Immature natural killer cell (primary cell): ENCODE measurements at regions not wholly inside any gene's neighbourhood (a gene's known extent, or its start where the extent isn't known, plus 50 kb on each side); places are given as distances from the start of the nearest gene placed in this dataset.
A peak's percentile ranks its signal among the peaks of the same experiment; 100 is the strongest.
"Not testable (repeated sequence)": the region's sequence is repeated elsewhere in the genome, so short reads cannot be mapped to it uniquely, and the experiment has no call there.

ENCODE experiments used
- DNase-seq, 3 donors: peaks; one replicate each; pipeline ENCODE4 v3.0.0; 2022; ENCODE audit warnings: mixed read lengths in 1 of 3
- H3K27ac Mint-ChIP-seq, 6 donors: one replicate each; pipeline ENCODE4 v1.8.0; 2020; ENCODE audit warnings: mixed read lengths in 6 of 6, mild to moderate bottlenecking in 5 of 6, inconsistent platforms in 4 of 6, moderate library complexity in 3 of 6
- H3K27me3 Mint-ChIP-seq, 3 donors: one replicate each; pipeline ENCODE4 v1.8.0; 2020 to 2021; ENCODE audit warnings: low read depth in 3 of 3, mild to moderate bottlenecking in 3 of 3, mixed read lengths in 3 of 3, moderate library complexity in 3 of 3, inconsistent platforms in 1 of 3
- H3K36me3 Mint-ChIP-seq, 3 donors: one replicate each; pipeline ENCODE4 v1.8.0; 2020; ENCODE audit warnings: mixed read lengths in 3 of 3, inconsistent platforms in 2 of 3, mild to moderate bottlenecking in 2 of 3
- H3K4me1 Mint-ChIP-seq, 2 donors: one replicate each; pipeline ENCODE4 v1.8.0; 2020; ENCODE audit warnings: inconsistent platforms in 2 of 2, mild to moderate bottlenecking in 2 of 2, mixed read lengths in 2 of 2, moderate library complexity in 1 of 2
- H3K4me3 Mint-ChIP-seq, 5 donors: one replicate each; pipeline ENCODE4 v1.8.0; 2020; ENCODE audit warnings: mild to moderate bottlenecking in 5 of 5, mixed read lengths in 5 of 5, inconsistent platforms in 3 of 5, moderate library complexity in 3 of 5
- H3K9me3 Mint-ChIP-seq, 6 donors: one replicate each; pipeline ENCODE4 v1.8.0; 2020; ENCODE audit warnings: mild to moderate bottlenecking in 6 of 6, mixed read lengths in 6 of 6, inconsistent platforms in 4 of 6, moderate library complexity in 3 of 6

- H3K9me3 Mint-ChIP-seq, H3K4me3 Mint-ChIP-seq, H3K36me3 Mint-ChIP-seq, H3K27me3 Mint-ChIP-seq: not testable (repeated sequence)
- Mint-ChIP-seq H3K4me1 (peaks cover 38 to 49% of the 10 kb centered on the region in 2 donors), H3K27ac (peak overlapping the region in 2 of 6 donors; percentile 59 to 64)
- peak in 1 of 3 donors; percentile 75 for DNase-seq
These were observed 1214.9 kb downstream of the TMEM121 start for GRCh38 chr14:106741086-106741827.

GRCh38 chr14:106745016-106745767 lies 1218.8 kb downstream of the TMEM121 start:
- H3K27ac Mint-ChIP-seq, H3K36me3 Mint-ChIP-seq, H3K9me3 Mint-ChIP-seq, H3K27me3 Mint-ChIP-seq: not testable (repeated sequence)
- H3K4me1 Mint-ChIP-seq = peaks cover 20 to 25% of the 10 kb centered on the region in 2 donors
- peak in 1 of 3 donors; percentile 18 for DNase-seq
- peak overlapping the region in 1 of 5 donors; percentile 12 for H3K4me3 Mint-ChIP-seq

- not testable (repeated sequence) for H3K27ac Mint-ChIP-seq, H3K4me3 Mint-ChIP-seq, DNase-seq, H3K27me3 Mint-ChIP-seq, H3K36me3 Mint-ChIP-seq, H3K9me3 Mint-ChIP-seq
- peaks cover 9 to 15% of the 10 kb centered on the region in 2 donors for H3K4me1 Mint-ChIP-seq
These were observed 1223.7 kb downstream of the TMEM121 start for GRCh38 chr14:106750089-106750488.

- not testable (repeated sequence) for H3K9me3 Mint-ChIP-seq, H3K27me3 Mint-ChIP-seq, H3K36me3 Mint-ChIP-seq, H3K27ac Mint-ChIP-seq, H3K4me1 Mint-ChIP-seq, H3K4me3 Mint-ChIP-seq, DNase-seq
These were observed 1227.4 kb downstream of the TMEM121 start for GRCh38 chr14:106753751-106754150.

GRCh38 chr14:106757444-106757843 lies 1231.1 kb downstream of the TMEM121 start:
- not testable (repeated sequence) for H3K27ac Mint-ChIP-seq, H3K4me3 Mint-ChIP-seq, H3K36me3 Mint-ChIP-seq, H3K27me3 Mint-ChIP-seq, H3K9me3 Mint-ChIP-seq, DNase-seq
- H3K4me1 Mint-ChIP-seq = peaks cover 5 to 12% of the 10 kb centered on the region in 2 donors

GRCh38 chr14:106761886-106762816 lies 1235.8 kb downstream of the TMEM121 start:
- Mint-ChIP-seq H3K4me1 (peaks cover 27 to 28% of the 10 kb centered on the region in 2 donors), H3K27ac (peak overlapping the region in 3 of 6 donors; percentile 20 to 91 (median 58)), H3K4me3 (peak overlapping the region in 2 of 5 donors; percentile 33)
- not testable (repeated sequence) for H3K27me3 Mint-ChIP-seq, H3K36me3 Mint-ChIP-seq, H3K9me3 Mint-ChIP-seq
- DNase-seq = peak; percentile 23 to 72 (median 42)

GRCh38 chr14:106764968-106765369 lies 1238.6 kb downstream of the TMEM121 start:
- H3K27ac Mint-ChIP-seq, H3K9me3 Mint-ChIP-seq, H3K36me3 Mint-ChIP-seq, H3K4me3 Mint-ChIP-seq, H3K27me3 Mint-ChIP-seq: not testable (repeated sequence)
- H3K4me1 Mint-ChIP-seq = peaks cover 35 to 38% of the 10 kb centered on the region in 2 donors
- DNase-seq = peak; percentile 30 to 53 (median 49)

- DNase-seq = no peak
- Mint-ChIP-seq H3K9me3 (no peaks in the 10 kb centered on the region), H3K27me3 (peaks cover 0 to 7% (median 3%) of the 10 kb centered on the region in 3 donors), H3K4me1 (peaks cover 33 to 45% of the 10 kb centered on the region in 2 donors), H3K27ac (no peak overlapping the region), H3K4me3 (no peak overlapping the region), H3K36me3 (no peaks in the 10 kb centered on the region)
These were observed 1239.8 kb downstream of the TMEM121 start for GRCh38 chr14:106766145-106766544.

- H3K4me3 Mint-ChIP-seq, H3K36me3 Mint-ChIP-seq, H3K9me3 Mint-ChIP-seq, H3K27me3 Mint-ChIP-seq: not testable (repeated sequence)
- peak; percentile 18 to 27 (median 26) for DNase-seq
- H3K27ac Mint-ChIP-seq = peak overlapping the region in 1 of 6 donors; percentile 36
- H3K4me1 Mint-ChIP-seq = peaks cover 33 to 43% of the 10 kb centered on the region in 2 donors
These were observed 1240.3 kb downstream of the TMEM121 start for GRCh38 chr14:106766551-106767277.

- not testable (repeated sequence) for H3K9me3 Mint-ChIP-seq, H3K36me3 Mint-ChIP-seq, DNase-seq, H3K27ac Mint-ChIP-seq, H3K27me3 Mint-ChIP-seq
- H3K4me3 Mint-ChIP-seq = peak overlapping the region in 1 of 5 donors; percentile 21
- peaks cover 30 to 38% of the 10 kb centered on the region in 2 donors for H3K4me1 Mint-ChIP-seq
These were observed 1241.8 kb downstream of the TMEM121 start for GRCh38 chr14:106768230-106768629.

- not testable (repeated sequence) for H3K36me3 Mint-ChIP-seq, H3K9me3 Mint-ChIP-seq, DNase-seq, H3K27me3 Mint-ChIP-seq, H3K4me3 Mint-ChIP-seq
- H3K27ac Mint-ChIP-seq = peak overlapping the region in 1 of 6 donors; percentile 53
- H3K4me1 Mint-ChIP-seq = peaks cover 28 to 34% of the 10 kb centered on the region in 2 donors
These were observed 1242.8 kb downstream of the TMEM121 start for GRCh38 chr14:106768972-106769700.

- not testable (repeated sequence) for H3K36me3 Mint-ChIP-seq, H3K9me3 Mint-ChIP-seq, H3K27me3 Mint-ChIP-seq
- Mint-ChIP-seq H3K4me3 (peak overlapping the region in 1 of 5 donors; percentile 20), H3K27ac (peak overlapping the region in 3 of 6 donors; percentile 13 to 53 (median 30)), H3K4me1 (peaks cover 26 to 30% of the 10 kb centered on the region in 2 donors)
- peak in 2 of 3 donors; percentile 28 to 38 for DNase-seq
These were observed 1243.8 kb downstream of the TMEM121 start for GRCh38 chr14:106770158-106770672.
